Smooth muscle cell (in vitro differentiated cells): ENCODE measurements at regions not wholly inside any gene's neighbourhood (a gene's known extent, or its start where the extent isn't known, plus 50 kb on each side); places are given as distances from the start of the nearest gene placed in this dataset.

Experiments
- DNase-seq: peaks from one replicate; lab custom pipeline; 2025; ENCODE audit not compliant: unreplicated experiment; lab: John Stamatoyannopoulos, UW
- H2AFZ ChIP-seq: fragments of 200-600 bp; sonication (generic); 2 replicates; pipeline ENCODE4 v1.6.0; 2016; ENCODE audit warnings: antibody characterized with exemption, low read depth, mild to moderate bottlenecking
- H3F3A ChIP-seq: fragments of 200-600 bp; sonication (generic); 2 replicates; pipeline ENCODE4 v1.6.0; 2017; ENCODE audit warnings: antibody characterized with exemption, low read depth
- H3K27ac ChIP-seq: fragments of 200-600 bp; sonication (generic); 2 replicates; pipeline ENCODE4 v1.5.1; 2016; ENCODE audit warnings: low read depth, mild to moderate bottlenecking
- H3K27me3 ChIP-seq: fragments of 200-600 bp; sonication (generic); 2 replicates; pipeline ENCODE4 v1.6.1; 2016; ENCODE audit warnings: low read depth, mild to moderate bottlenecking
- H3K36me3 ChIP-seq: fragments of 200-600 bp; sonication (generic); 2 replicates; pipeline ENCODE4 v1.5.1; 2016; ENCODE audit warnings: low read depth
- H3K4me1 ChIP-seq: fragments of 200-600 bp; sonication (generic); 2 replicates; pipeline ENCODE4 v1.5.1; 2016; ENCODE audit warnings: low read depth
- H3K4me2 ChIP-seq: fragments of 200-600 bp; sonication (generic); 2 replicates; pipeline ENCODE4 v1.6.0; 2016; ENCODE audit warnings: mild to moderate bottlenecking
- H3K4me3 ChIP-seq: fragments of 200-600 bp; sonication (generic); 2 replicates; pipeline ENCODE4 v1.5.1; 2016; ENCODE audit warnings: mild to moderate bottlenecking
- H3K79me2 ChIP-seq: fragments of 200-600 bp; sonication (generic); 2 replicates; pipeline ENCODE4 v1.6.0; 2016; ENCODE audit warnings: low read depth, mild to moderate bottlenecking
- H3K9ac ChIP-seq: fragments of 200-600 bp; sonication (generic); 2 replicates; pipeline ENCODE4 v1.6.0; 2016; ENCODE audit warnings: low read depth
- H3K9me3 ChIP-seq: fragments of 200-600 bp; sonication (generic); replicated peaks from 2 replicates; pipeline ENCODE4 v1.5.1; 2016; ENCODE audit warnings: low read depth
- H4K20me1 ChIP-seq: fragments of 200-600 bp; sonication (generic); 2 replicates; pipeline ENCODE4 v1.6.0; 2016; ENCODE audit warnings: low read depth
- CTCF ChIP-seq: fragments of 200-600 bp; sonication (generic); IDR thresholded peaks from 2 replicates; pipeline ENCODE4 v1.5.1; 2017; ENCODE audit warnings: borderline replicate concordance, mild to moderate bottlenecking, antibody characterized with exemption; ENCODE audit not compliant: insufficient read depth, poor library complexity, severe bottlenecking
- WGBS: methylation state at CpG from one replicate; pipeline ENCODE4 v1.1.7; 2016; ENCODE audit warnings: low lambda C conversion rate; 5-methylcytosine and 5-hydroxymethylcytosine counted together

- Histone ChIP-seq H3K9me3 (no peaks in the 10 kb centered on the region), H3K27ac (no peak overlapping the region), H3K36me3 (no peaks in the 10 kb centered on the region), H3K27me3 (no peaks in the 10 kb centered on the region), H3K4me2 (no peak overlapping the region), H3K9ac (no peak overlapping the region), H3F3A (no peaks in the 10 kb centered on the region), H3K4me1 (no peaks in the 10 kb centered on the region), H3K79me2 (no peaks in the 10 kb centered on the region), H2AFZ (no peak overlapping the region), H3K4me3 (no peak overlapping the region), H4K20me1 (no peaks in the 10 kb centered on the region)
- DNase-seq: no peak
- TF ChIP-seq CTCF: no peak
- 92% methylated on average over 8 of the region's 8 CpGs for WGBS
Measured at GRCh38 chr12:13887779-13888388, 93.5 kb downstream of the GRIN2B start.

- TF ChIP-seq CTCF: no peak
- Histone ChIP-seq H3F3A (no peaks in the 10 kb centered on the region), H3K79me2 (no peaks in the 10 kb centered on the region), H2AFZ (no peak overlapping the region), H3K9ac (no peak overlapping the region), H3K36me3 (no peaks in the 10 kb centered on the region), H3K27me3 (no peaks in the 10 kb centered on the region), H3K4me1 (peaks cover 4% of the 10 kb centered on the region), H3K27ac (no peak overlapping the region), H4K20me1 (no peaks in the 10 kb centered on the region), H3K4me2 (no peak overlapping the region), H3K4me3 (no peak overlapping the region), H3K9me3 (no peaks in the 10 kb centered on the region)
- 80% methylated on average over 4 of the region's 4 CpGs for WGBS
- no peak for DNase-seq
Measured at GRCh38 chr12:13882176-13882575, 99.2 kb downstream of the GRIN2B start.

- no peaks in the 10 kb centered on the region for H3K27me3 ChIP-seq
- no peaks in the 10 kb centered on the region for H3K79me2 ChIP-seq
- no peak overlapping the region for H3K4me3 ChIP-seq
- H3K4me1 ChIP-seq: peaks cover 4% of the 10 kb centered on the region
- H3K27ac ChIP-seq: no peak overlapping the region
- H3K9ac ChIP-seq: no peak overlapping the region
- no peak for TF ChIP-seq CTCF
- DNase-seq: no peak
- no peaks in the 10 kb centered on the region for H3K9me3 ChIP-seq
- no peak overlapping the region for H2AFZ ChIP-seq
- H3K36me3 ChIP-seq: no peaks in the 10 kb centered on the region
- 93% methylated on average over 4 of the region's 4 CpGs for WGBS
- no peaks in the 10 kb centered on the region for H3F3A ChIP-seq
- H3K4me2 ChIP-seq: no peak overlapping the region
- no peaks in the 10 kb centered on the region for H4K20me1 ChIP-seq
Measured at GRCh38 chr12:13880613-13881012, 100.8 kb downstream of the GRIN2B start.

- H3K9me3 ChIP-seq: no peaks in the 10 kb centered on the region
- WGBS: 83% methylated on average over 4 of the region's 4 CpGs
- no peaks in the 10 kb centered on the region for H4K20me1 ChIP-seq
- H3K4me2 ChIP-seq: no peak overlapping the region
- no peaks in the 10 kb centered on the region for H3F3A ChIP-seq
- no peaks in the 10 kb centered on the region for H3K36me3 ChIP-seq
- DNase-seq: no peak
- H3K4me1 ChIP-seq: peaks cover 4% of the 10 kb centered on the region
- peaks cover 4% of the 10 kb centered on the region for H3K27me3 ChIP-seq
- H3K9ac ChIP-seq: no peak overlapping the region
- no peaks in the 10 kb centered on the region for H3K79me2 ChIP-seq
- H3K4me3 ChIP-seq: no peak overlapping the region
- TF ChIP-seq CTCF: no peak
- H2AFZ ChIP-seq: no peak overlapping the region
- no peak overlapping the region for H3K27ac ChIP-seq
Measured at GRCh38 chr12:13875744-13876143, 105.7 kb downstream of the GRIN2B start.
